ENCODE measurements at regions not wholly inside any gene's neighbourhood (a gene's known extent, or its start where the extent isn't known, plus 50 kb on each side); places are given as distances from the start of the nearest gene placed in this dataset.

DNA sequence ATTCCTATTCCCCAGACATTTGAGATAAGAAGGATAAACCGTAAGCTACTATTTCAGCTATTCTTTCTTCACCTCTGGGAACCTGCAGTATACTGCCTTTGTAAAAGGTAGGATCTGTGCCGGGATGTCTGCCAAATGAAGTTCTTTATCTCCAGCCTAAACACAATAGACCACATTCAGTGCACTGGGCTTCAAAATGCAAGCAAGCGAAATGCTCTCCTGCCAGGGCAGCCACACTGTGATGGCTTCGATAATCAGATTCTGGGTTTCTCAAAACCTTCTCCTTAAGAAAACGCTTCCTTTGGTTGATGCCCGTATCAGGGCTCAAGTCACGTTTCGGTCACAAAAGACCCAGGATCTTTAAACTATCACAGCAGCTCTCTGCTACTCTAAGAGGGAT, 299.5 kb upstream of the B3GAT1 start:
- Histone ChIP-seq H3F3A (ENCODE audit: low read depth) (no peaks in the 10 kb centered on the region), H3K4me2 (ENCODE audit: low read depth, low read length, poor library complexity, severe bottlenecking) (no peak overlapping the region), H2AFZ (ENCODE audit: low read length) (no peak overlapping the region), H3K4me1 (ENCODE audit: insufficient read depth, low read length, poor library complexity, severe bottlenecking) (no peaks in the 10 kb centered on the region), H3K9me2 (replicated peaks; ENCODE audit: low read depth, low read length) (no peaks in the 10 kb centered on the region), H3K9ac (ENCODE audit: low read depth, low read length, poor library complexity, severe bottlenecking) (no peak overlapping the region), H3K27me3 (ENCODE audit: insufficient read depth, low read length, poor library complexity, severe bottlenecking) (no peaks in the 10 kb centered on the region), H3K4me3 (ENCODE audit: low read length, poor library complexity, severe bottlenecking) (no peak overlapping the region), H3K79me2 (ENCODE audit: insufficient read depth, low read length) (no peaks in the 10 kb centered on the region), H4K20me1 (ENCODE audit: insufficient read depth, low read length, poor library complexity, severe bottlenecking) (no peaks in the 10 kb centered on the region), H3K36me3 (ENCODE audit: insufficient read depth, low read length) (no peaks in the 10 kb centered on the region), H3K9me3 (ENCODE audit: insufficient read depth, low read depth, low read length) (peaks cover 5% of the 10 kb centered on the region; the same call in 1 of the 2 replicates)
- TF ChIP-seq EZH2phosphoT487 (IDR thresholded peaks at IDR 0.05; ENCODE audit: borderline replicate concordance) (no peak), CTCF (conservative IDR thresholded peaks at IDR 0.05; ENCODE audit: low read length) (no peak)

GRCh38 chr11:134710861-134711407, 298.9 kb upstream of the B3GAT1 start:
- H3K4me1 ChIP-seq (ENCODE audit: insufficient read depth, low read length, poor library complexity, severe bottlenecking): no peaks in the 10 kb centered on the region
- peaks cover 5% of the 10 kb centered on the region; the same call in 1 of the 2 replicates for H3K9me3 ChIP-seq (ENCODE audit: insufficient read depth, low read depth, low read length)
- no peaks in the 10 kb centered on the region for H3K36me3 ChIP-seq (ENCODE audit: insufficient read depth, low read length)
- no peaks in the 10 kb centered on the region for H3K27me3 ChIP-seq (ENCODE audit: insufficient read depth, low read length, poor library complexity, severe bottlenecking)
- no peak overlapping the region for H2AFZ ChIP-seq (ENCODE audit: low read length)
- no peaks in the 10 kb centered on the region for H3K79me2 ChIP-seq (ENCODE audit: insufficient read depth, low read length)
- TF ChIP-seq EZH2phosphoT487 (IDR thresholded peaks at IDR 0.05; ENCODE audit: borderline replicate concordance) (no peak), CTCF (conservative IDR thresholded peaks at IDR 0.05; ENCODE audit: low read length) (no peak)
- H3K4me2 ChIP-seq (ENCODE audit: low read depth, low read length, poor library complexity, severe bottlenecking): no peak overlapping the region
- H3K9ac ChIP-seq (ENCODE audit: low read depth, low read length, poor library complexity, severe bottlenecking): no peak overlapping the region
- no peak overlapping the region for H3K4me3 ChIP-seq (ENCODE audit: low read length, poor library complexity, severe bottlenecking)
- no peaks in the 10 kb centered on the region for H4K20me1 ChIP-seq (ENCODE audit: insufficient read depth, low read length, poor library complexity, severe bottlenecking)
- H3K9me2 ChIP-seq (replicated peaks; ENCODE audit: low read depth, low read length): no peaks in the 10 kb centered on the region
- H3F3A ChIP-seq (ENCODE audit: low read depth): no peaks in the 10 kb centered on the region

DNA sequence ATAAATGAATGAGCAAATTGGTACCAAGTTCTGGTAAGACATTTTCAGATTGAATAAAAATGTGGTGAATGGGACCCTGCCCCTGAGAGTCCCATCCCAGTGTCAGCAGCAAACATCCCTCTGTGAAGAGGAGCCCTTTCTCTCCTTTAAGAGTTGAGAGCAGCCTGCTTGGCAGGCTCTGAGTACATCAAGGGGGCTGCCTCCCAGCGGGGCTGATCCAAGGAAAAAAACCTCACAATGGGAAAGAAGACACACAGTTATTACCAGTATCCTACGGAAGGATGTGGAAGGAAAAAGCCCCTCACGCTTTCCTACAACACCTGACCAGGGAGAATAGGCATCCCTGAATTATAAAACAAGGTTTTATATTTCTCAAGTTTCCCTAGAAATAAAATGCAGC, 293.8 kb upstream of the B3GAT1 start:
- H3K4me1 ChIP-seq (ENCODE audit: insufficient read depth, low read length, poor library complexity, severe bottlenecking): no peaks in the 10 kb centered on the region
- no peak overlapping the region for H3K4me2 ChIP-seq (ENCODE audit: low read depth, low read length, poor library complexity, severe bottlenecking)
- no peaks in the 10 kb centered on the region for H3K27me3 ChIP-seq (ENCODE audit: insufficient read depth, low read length, poor library complexity, severe bottlenecking)
- H3K36me3 ChIP-seq (ENCODE audit: insufficient read depth, low read length): no peaks in the 10 kb centered on the region
- H3F3A ChIP-seq (ENCODE audit: low read depth): no peaks in the 10 kb centered on the region
- no peak overlapping the region for H3K9ac ChIP-seq (ENCODE audit: low read depth, low read length, poor library complexity, severe bottlenecking)
- TF ChIP-seq CTCF (conservative IDR thresholded peaks at IDR 0.05; ENCODE audit: low read length): no peak
- no peak for TF ChIP-seq EZH2phosphoT487 (IDR thresholded peaks at IDR 0.05; ENCODE audit: borderline replicate concordance)
- no peak overlapping the region for H2AFZ ChIP-seq (ENCODE audit: low read length)
- no peaks in the 10 kb centered on the region for H4K20me1 ChIP-seq (ENCODE audit: insufficient read depth, low read length, poor library complexity, severe bottlenecking)
- H3K4me3 ChIP-seq (ENCODE audit: low read length, poor library complexity, severe bottlenecking): no peak overlapping the region
- no peaks in the 10 kb centered on the region for H3K9me2 ChIP-seq (replicated peaks; ENCODE audit: low read depth, low read length)
- H3K9me3 ChIP-seq (ENCODE audit: insufficient read depth, low read depth, low read length): peaks cover 3% of the 10 kb centered on the region; the same call in 1 of the 2 replicates
- no peaks in the 10 kb centered on the region for H3K79me2 ChIP-seq (ENCODE audit: insufficient read depth, low read length)

Data from Loucy (cell line).